CD4-positive, alpha-beta T cell treated with Interferon alpha-2 for 1 hour (primary cell): ENCODE measurements at regions not wholly inside any gene's neighbourhood (a gene's known extent, or its start where the extent isn't known, plus 50 kb on each side); places are given as distances from the start of the nearest gene placed in this dataset.

Experiments
- DNase-seq, 2 donors: peaks; one replicate each; pipeline ENCODE4 v3.0.0-alpha.2; 2020 to 2022

DNA sequence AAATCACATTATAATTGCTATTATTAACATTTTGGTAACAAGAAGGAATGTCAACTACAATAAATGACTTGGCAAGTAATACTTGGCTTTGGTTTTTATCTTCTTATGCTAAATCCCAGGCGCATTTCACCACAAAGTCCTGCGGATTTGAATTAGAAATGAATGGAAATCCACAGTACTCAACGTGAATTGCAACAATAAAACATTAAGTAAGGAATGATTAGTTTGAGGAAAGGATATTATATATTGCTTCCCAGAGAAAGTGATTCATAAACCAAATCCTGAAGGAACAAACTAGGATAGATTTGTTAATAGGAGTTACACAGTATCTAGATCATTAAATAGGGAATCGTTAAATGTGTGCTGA lies 1089.7 kb downstream of the TRHDE start:
- DNase-seq, result no peak

DNA sequence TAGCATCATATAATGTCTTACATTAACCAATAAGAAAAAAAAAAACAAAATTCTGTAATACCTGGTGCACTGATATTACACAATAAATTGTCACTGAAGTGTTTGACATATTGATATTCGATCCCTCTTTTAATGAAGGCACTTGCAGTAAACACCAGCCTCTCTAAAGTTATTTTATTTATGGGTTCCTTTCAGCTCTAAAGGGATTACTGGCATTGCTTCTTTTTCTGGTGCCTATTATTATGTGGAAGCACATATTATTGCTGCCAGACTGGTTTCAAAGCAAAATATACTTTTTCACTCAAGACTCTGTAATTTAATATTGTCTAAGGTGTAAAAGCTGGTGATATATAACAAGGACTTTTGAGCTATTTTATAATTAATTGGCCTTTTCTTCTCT lies 1090.5 kb downstream of the TRHDE start:
- no peak for DNase-seq

DNA sequence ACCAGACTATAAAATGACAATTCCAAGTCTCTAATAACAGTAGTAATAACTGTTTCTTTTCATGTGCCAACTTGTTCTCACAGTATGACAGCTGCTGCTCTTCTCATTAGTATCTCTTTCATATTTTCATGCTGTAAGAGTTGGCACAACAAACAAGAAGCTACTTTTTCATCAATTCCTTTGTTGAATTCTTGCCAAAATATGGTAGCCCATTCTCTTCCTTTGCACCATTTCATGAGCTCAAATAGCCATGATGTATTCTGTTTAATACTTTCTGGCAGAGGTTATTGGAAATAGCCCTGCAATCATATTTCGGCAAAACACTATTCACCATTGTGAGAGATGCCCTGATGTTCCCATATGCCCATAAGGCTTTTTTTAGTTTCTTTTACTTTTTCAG lies 1100.7 kb downstream of the TRHDE start:
- no peak for DNase-seq

DNA sequence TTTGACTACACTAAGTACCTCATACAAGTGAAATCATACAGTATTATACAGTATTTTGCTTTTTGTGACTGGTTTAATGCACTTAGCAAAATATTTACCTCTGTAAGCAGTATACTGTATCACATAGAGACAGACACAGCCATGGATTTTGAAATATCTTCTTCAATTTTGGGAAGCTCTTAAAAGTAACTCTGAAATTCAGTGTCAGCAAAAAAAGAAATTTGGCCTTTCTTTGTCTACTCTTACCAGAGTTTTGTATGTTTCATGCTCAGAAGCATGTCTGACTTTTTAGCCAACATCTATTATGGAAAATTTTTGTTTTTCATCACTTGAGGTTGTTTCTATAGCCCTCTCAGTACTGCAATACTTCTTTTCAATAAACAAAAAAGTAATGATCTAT lies 1102.2 kb downstream of the TRHDE start:
- no peak for DNase-seq

DNA sequence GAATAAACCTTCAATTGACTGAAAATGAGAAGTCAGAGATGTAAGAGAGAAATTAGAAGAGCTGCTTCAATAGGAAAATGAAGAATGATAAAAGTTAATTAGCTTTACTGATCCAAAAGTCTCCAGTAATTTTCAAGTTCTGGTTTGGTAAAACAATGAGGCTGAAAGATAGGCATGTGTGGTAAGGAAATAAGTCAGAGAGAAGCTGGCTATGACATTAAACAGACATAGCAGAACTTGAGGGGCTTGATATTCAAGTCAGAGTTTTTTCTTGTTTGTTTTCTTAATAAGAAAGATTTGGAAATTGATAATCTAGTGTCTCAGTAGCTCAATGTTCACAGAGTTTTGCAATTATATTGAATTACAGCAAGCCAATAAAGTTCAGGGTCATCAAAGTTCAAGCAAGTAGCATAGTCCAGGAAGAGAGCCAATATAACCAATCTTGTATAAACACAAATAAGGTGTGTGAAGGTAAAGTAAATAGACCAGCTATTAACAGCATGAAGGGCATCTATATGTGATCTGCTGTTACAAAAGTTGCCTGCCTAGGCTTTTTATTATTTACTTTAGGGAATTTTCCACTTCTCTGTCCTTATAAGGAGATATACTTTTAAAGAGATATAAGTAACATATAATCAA lies 1111.5 kb downstream of the TRHDE start:
- DNase-seq, result no peak

DNA sequence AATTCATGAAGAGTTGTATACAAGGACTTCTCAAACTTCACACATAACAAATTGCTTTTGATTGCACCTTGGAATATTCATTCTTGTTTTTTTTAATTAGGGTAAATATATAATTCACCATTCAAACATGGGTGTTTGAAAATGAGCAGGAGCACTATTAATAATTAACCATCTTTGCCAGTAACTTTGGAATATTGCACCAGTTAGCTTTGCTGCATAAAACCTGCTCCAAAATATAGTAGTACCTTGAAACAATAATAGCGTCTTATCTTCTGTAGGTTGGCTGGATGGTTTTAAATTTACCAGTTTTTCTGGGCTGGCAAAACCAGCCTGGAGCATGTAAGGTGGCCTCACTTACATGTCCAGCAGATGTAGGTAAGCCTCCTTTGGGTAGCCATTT lies 1112.4 kb downstream of the TRHDE start:
- DNase-seq, result no peak

DNA sequence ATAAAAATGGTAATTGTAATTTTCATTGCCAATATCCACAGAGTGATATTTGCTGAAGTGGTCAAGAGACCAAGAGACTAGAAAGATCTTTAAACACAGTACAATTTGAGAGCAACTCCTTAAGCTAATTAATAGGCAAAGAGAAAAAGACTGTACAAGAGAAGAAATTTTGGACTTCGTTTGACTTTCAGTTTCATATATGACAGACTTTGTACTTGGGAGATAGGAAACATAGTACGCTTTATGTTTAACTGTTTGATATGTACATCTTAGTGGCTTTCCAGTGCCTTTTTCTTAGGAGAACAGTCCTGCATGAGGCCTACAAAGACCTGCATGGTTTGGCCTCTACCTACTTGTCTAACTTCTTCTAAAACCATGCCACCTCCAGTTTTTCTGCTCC lies 1118.1 kb downstream of the TRHDE start:
- DNase-seq, result no peak

DNA sequence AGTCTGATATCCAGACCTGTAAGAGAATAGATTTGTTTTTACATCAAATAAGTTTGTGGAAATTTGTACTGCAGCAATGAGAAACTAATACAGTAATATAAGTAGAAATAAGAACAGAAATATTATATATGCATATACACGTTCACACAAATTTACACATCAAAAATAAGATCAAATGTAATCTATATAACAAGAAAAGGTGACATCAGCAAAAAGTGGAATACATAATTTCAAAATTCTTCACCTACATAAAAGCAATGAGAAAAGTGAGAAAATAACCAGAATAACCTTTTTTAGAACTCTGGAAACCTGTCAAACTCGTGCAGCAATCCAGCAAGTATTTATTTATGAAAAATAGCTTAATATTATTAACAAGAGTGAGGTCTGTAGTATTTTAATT lies 1124.6 kb upstream of the ATXN7L3B start:
- no peak for DNase-seq

DNA sequence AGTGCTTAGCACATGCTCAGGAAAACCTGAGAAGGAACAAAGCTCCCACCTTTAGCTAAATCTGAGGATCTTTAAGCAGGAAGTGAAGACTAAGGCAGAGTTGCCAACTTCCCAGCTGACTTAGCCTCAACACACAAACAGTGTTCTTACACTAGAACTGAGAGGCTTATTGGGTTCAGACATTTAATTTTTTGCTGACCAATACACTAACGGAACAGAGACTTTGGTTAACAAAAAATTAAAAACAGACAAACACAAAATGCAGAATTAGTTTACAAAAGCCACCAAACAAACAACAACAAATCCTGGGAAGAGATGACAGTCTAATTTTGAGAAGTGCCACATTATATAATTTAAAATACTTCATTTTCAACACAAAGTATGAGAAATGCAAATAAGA lies 1123.7 kb upstream of the ATXN7L3B start:
- DNase-seq, result no peak

DNA sequence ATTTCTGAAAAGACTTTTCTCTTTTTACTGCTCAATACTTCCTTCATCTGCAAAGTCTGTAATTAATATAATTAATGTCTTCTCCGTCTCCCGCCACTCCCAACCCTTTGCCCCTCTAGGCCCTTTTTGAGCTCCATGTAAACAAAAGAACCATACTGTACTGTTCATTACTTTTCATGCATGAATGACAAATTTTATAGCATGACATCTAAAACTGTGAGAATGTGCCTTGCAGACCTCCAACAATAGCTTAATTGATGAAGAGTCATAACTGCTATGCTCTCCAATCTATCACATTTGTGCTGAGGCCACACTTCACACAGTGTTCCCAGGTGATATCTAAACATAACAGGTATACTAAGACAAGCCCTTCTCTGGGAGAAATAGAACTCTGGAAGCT lies 1122.7 kb upstream of the ATXN7L3B start:
- DNase-seq, result no peak

DNA sequence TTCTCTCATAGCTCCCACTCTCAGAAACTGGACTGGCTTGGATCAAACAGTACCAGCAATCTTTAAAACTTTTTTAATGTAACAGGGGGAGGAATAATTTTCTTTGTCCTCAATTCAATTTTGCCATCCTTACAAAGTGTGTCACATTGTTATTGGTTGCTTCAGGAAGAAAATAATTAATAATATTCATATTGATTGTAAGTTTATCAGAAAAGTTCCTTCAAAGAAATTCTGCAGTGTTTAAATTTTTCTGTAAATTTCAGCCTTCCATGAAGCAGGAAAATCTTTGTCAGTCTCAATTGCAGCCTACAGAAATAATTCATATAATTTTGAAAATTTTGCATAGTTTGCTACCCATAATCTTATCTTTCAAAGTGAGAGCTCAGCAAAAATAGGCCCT lies 1119.1 kb upstream of the ATXN7L3B start:
- no peak for DNase-seq

DNA sequence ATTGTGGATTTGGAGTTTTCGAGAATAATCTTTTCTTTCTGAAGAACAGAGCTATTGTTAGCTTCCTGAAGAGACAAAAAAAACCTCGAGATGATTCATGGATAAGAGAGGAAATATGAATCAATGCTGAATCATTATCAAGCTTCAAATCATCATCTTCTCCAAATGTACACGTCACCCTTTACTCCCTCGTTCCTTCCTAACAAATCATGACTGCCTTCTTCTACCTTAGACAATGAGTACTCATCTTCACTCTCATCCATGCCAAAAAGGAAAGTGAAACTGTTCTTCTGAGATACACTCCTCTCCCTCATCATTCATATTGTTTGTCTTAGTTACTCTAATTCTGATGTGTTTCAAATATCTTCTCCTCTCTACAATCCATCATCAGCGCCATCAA lies 1115.8 kb upstream of the ATXN7L3B start:
- peak in 1 of 2 donors; percentile 1 for DNase-seq

DNA sequence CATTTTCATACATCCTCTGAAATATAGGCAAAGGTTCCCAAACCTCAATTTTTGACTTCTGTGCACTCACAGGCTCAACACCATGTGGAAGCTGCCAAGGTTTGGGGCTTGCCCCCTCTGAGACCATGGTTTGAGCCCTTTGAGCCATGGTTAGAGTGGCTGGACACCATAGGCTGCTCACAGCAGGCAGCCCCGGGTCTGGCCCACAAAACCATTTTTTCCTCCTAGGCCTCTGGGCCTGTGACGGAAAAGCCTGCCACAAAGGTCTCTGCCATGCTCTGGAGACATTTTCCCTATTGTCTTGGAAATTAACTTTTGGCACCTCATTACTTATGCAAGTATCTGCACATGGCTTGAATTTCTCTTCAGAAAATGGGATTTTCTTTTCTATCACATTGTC lies 1113.2 kb upstream of the ATXN7L3B start:
- no peak for DNase-seq

DNA sequence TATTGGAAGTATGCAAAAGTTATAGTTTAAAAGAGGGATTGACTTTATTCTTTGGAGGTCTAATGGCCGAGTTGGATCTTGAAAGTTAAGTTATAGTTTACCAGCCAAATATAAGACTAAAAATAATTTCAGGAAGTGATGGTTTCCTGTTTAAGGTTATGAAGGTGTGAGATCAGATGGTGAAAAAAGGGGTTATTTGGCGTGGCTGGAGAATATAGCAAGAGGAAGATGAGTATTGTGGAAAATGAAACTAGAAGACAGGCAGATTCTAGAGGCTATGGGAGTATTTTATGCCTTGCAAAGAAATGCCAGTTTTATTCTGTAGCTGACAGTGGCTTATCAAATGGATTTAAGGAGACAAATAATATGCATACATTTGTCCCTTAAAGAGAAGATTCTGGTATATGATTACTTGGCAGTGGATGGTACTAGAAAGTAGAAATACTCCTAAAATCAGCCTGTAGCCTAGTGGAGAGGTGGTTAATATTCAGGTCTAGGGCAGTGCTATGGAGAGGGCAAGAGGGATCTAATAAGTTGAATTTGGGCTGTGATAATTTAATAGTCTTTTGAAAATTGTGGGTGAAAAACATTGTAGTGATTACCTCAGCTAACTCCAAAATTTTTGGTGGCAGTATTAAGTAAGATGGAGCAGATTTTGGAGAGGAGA lies 1091.8 kb upstream of the ATXN7L3B start:
- DNase-seq, result peak in 1 of 2 donors; percentile 3

DNA sequence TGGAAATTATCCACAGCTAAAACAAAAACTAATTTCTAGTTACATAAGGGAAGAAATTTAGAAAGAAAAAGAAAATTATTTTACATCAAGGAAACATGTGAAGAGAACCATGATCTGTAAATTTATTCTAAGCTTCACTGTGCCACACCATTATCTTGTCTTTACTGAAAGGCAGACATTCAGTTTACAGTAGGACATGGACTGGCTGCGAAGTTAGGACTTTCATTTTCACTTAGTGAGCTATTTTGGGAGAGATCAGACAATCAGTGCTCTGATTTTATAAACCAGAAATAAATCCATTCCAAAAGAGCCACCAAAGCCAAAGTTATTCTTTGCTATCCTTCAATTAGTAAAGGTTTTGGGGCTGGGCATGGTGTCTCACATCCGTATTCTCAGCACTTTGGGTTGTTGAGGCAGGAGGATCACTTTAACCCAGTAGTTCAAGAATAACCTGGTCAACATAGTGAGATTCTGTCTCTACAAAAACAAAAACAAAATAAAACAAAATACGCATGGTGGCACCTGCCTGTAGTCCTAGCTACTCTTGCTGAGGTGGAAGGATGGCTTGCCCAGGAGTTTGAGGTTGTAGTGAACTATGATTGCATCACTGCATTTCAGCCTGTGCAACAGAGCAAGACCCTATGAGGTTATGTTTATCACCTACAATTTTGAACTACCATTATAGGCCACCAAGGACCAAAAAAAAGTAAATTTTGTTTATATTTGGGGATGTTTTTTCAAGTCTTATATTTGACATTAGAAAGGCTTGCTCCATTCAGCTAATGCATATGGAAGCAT lies 1084.8 kb upstream of the ATXN7L3B start:
- DNase-seq, result no peak

DNA sequence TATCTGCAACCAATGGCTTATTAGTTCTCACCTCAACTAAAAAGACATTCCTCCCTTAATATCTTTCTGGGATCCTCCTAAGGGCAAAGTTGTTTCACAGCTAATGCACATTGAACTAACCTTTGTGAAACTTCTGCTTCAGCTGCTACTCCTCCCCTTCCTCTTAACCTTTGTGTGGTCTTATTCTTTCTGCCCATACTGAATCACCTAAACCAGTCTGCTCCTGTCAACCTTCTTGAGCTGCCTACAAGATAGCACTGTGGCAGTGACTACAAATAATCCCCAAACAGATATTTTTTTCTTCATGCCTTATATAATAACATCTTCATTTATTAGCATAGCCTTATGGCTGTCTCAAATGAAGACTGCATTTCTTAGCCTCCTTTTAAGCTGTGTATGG lies 1077.4 kb upstream of the ATXN7L3B start:
- DNase-seq, result no peak

DNA sequence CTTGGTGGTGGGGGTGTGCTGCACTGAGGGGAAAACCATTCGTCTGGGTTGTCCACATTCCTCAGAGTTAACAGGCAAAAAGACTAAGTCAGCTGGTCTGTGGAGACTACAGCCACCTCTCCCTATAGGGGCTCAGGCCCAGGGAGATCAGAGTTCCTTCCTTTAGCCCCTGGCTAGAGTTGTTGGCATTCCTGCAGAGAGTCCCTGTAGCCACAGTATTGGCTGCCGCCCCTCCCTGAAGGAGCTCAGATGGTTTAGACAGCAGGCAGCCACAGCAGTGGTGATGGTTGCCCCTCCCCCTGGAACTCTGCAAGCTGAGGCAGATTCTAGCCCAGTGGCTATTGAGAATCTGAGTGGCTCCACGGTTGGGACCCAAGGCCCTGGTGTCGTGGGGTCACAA lies 1072.5 kb upstream of the ATXN7L3B start:
- DNase-seq, result no peak

DNA sequence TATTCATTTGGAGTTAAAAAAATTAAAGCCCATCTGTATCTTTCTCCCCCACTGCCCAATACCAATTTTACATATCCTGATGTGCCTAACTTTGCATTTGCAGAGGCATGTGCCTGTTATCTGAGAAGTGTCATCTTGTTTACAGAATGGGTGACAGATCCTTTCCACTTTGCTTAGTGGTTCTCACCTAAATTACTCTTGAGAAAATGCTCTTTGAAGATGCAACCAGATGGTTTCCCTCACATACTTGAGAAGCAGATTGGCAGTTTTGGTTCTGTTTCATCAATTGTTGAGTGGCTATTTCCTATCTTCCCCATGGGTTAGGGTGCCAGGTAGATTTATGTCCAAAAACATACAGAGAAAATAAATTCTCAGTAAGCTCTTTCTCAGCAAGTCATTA lies 1051.4 kb upstream of the ATXN7L3B start:
- DNase-seq, result no peak

DNA sequence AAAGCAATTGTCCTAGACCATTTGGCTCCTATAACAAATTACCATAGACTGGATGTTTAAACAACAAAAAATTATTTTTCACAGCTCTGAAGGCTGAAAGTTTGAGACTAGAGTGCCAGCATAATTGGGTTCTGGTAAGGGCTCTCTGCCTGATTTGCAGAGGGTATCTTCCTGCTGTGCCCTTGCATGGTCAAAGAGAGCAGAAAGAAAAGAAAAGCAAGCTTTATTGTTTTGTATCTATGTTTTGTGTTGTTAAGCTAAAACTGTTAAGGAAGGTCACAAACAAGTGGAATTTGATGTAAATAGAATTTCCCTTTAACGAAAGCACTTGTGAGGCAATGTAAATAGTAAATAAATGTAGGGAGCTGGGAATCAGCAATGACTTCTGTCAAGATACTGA lies 1031.0 kb upstream of the ATXN7L3B start:
- no peak for DNase-seq

DNA sequence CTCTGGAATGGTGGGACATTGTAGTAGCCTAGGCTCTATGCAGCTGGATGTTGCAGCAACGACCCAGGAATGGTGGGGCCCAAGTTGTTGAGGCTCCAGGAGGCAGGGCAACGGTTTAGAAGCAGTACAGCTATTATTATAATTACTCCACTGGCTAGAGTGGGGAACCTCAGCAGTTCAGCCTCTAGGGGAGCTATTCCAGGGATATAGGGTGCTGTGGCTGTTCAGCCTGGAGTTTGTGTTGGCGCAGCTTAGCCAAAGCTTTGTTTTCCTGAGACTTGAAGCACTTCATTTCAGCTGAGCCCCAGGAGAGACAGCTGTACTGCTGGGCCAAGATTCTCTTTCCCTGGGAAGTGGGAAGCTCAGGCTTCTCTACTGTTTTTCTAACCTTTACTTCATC lies 1023.0 kb upstream of the ATXN7L3B start:
- DNase-seq, result no peak

DNA sequence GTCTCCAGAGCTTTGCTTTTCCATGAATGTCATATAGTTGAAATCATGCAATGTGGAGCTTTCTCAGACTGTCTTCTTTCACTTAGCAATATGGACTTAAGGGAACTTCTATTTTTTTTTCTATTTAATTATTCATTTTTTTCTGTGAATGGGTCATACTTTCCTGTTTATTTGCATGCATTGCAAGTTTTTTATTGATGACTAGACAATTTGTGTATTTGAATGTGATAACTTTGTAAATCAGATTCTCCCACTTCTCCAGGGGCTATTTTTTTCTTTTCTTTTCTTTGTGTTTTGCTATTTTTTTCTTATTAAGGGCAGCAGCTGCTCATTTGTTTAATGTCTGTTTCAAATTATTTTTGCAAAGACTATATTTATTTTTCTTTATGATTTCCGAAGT lies 1019.8 kb upstream of the ATXN7L3B start:
- no peak for DNase-seq

DNA sequence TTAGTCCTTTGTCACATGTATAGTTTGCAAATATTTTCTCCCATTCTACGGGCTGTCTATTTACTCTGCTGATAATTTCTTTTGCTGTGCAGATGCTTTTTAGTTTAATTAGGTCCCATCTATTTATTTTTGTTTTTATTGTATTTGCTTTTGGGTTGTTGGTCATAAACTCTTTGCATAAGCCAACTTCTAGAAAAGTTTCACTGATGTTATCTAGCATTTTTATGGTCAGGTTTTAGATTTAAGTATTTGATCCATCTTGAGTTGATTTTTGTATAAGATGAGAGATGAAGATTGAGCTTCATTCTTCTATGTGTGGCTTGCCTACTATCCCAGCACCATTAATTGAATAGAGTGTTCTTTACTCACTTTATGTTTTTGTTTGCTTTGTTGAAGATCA lies 1008.4 kb upstream of the ATXN7L3B start:
- no peak for DNase-seq

DNA sequence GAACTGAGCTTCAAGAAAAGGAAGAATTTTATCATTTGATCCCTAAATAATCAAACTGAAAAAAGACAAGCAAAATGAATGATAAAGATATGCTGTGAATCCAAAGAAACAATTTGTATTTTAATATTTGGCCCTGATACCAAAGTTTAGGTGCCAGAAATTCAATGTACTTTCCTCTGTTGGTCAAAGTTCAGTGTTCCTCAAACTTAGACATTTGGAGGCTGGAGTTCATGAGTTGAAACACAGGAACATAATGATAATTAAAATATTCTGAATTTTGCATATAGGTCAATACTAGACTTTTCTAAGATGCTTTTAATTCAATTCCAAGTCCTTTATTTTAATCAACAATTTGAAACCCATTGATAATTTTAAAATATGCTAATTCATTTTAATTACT lies 1007.7 kb upstream of the ATXN7L3B start:
- no peak for DNase-seq

DNA sequence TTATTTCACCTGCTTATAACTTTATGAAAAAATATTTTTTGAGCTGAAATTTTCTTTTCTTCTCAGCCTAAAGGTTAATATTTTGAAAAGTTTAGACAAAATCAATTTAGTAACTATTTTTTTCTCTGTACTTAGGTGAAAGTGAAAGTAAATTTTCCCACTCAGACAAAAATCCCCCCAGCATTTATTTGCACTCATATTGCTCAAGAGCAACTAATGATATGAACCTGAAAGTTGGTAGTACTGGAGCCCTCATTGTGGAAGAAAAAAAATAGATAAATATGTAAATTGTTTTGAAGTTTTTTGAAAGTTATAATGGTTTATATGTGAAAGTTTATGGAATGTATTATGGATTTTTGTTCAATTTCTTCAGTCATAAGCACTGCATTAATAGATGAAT lies 1005.9 kb upstream of the ATXN7L3B start:
- DNase-seq, result no peak
